ENCODE measurements at regions not wholly inside any gene's neighbourhood (a gene's known extent, or its start where the extent isn't known, plus 50 kb on each side); places are given as distances from the start of the nearest gene placed in this dataset.

DNA sequence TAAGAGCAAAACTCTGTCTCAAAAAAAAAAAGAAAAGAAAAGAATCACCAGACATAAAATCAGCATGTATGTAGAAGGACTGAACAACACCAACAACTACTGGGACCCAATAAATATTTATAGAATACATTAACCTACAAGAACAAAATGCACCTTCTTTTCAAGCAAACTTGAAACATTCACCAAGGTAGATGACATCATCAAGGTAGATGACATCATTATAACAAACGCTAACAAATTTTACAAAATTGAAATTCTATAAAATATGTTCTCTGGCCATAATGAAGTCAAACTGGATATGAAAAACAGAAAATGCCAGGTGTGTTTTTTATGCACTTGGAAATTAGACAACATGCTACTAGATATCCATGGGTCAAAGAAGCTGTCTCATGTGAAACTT is 220.2 kb upstream of the SNX7 start:
- Histone ChIP-seq H3K27ac (no peak overlapping the region), H3K4me3 (no peak overlapping the region), H3K4me1 (replicated peaks in 1 of 2) (no peaks in the 10 kb centered on the region), H3K36me3 (replicated peaks in 1 of 2) (no peaks in the 10 kb centered on the region), H3K9me3 (replicated peaks in 1 of 3) (no peaks in the 10 kb centered on the region), H3K27me3 (no peaks in the 10 kb centered on the region)
- TF ChIP-seq POLR2A (IDR thresholded peaks at IDR 0.05): no peak
- TF ChIP-seq, protein P1, sequence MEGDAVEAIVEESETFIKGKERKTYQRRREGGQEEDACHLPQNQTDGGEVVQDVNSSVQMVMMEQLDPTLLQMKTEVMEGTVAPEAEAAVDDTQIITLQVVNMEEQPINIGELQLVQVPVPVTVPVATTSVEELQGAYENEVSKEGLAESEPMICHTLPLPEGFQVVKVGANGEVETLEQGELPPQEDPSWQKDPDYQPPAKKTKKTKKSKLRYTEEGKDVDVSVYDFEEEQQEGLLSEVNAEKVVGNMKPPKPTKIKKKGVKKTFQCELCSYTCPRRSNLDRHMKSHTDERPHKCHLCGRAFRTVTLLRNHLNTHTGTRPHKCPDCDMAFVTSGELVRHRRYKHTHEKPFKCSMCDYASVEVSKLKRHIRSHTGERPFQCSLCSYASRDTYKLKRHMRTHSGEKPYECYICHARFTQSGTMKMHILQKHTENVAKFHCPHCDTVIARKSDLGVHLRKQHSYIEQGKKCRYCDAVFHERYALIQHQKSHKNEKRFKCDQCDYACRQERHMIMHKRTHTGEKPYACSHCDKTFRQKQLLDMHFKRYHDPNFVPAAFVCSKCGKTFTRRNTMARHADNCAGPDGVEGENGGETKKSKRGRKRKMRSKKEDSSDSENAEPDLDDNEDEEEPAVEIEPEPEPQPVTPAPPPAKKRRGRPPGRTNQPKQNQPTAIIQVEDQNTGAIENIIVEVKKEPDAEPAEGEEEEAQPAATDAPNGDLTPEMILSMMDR (IDR thresholded peaks at IDR 0.05): no peak
- intact Hi-C loops (cut with DNase I): no loop called here
- WGBS, 4 donors: 80 to 97% (median 81%) methylated on average over 1 of the region's 1 CpG
- DNase-seq: no peak

DNA sequence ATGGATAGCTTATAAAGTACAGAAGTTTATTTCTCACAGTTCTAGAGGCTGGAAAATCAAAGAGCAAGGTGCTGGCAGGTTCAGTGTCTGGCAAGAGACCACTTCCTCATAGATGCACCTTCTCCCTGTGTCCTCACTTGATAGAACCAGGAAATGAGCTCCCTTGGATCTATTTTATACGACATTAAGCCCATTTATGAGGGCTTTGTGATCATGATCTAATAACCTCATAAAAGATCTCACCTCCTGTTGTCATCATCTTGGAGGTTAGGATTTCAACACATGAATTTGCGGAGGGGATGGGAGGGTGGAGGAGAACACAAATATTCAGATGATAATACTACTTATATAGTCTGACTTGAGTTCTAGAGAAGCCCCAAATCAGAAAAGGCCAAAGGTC is 222.1 kb upstream of the SNX7 start:
- 70 to 86% (median 80%) methylated on average over 2 of the region's 2 CpGs for WGBS, 4 donors
- intact Hi-C loops (cut with DNase I): no loop called here
- Histone ChIP-seq H3K36me3 (replicated peaks in 1 of 2) (no peaks in the 10 kb centered on the region), H3K27me3 (no peaks in the 10 kb centered on the region), H3K4me3 (no peak overlapping the region), H3K27ac (no peak overlapping the region), H3K4me1 (replicated peaks in 1 of 2) (no peaks in the 10 kb centered on the region), H3K9me3 (replicated peaks in 1 of 3) (no peaks in the 10 kb centered on the region)
- TF ChIP-seq, protein P1 (IDR thresholded peaks at IDR 0.05): no peak
- no peak for TF ChIP-seq POLR2A (IDR thresholded peaks at IDR 0.05)
- no peak for DNase-seq

DNA sequence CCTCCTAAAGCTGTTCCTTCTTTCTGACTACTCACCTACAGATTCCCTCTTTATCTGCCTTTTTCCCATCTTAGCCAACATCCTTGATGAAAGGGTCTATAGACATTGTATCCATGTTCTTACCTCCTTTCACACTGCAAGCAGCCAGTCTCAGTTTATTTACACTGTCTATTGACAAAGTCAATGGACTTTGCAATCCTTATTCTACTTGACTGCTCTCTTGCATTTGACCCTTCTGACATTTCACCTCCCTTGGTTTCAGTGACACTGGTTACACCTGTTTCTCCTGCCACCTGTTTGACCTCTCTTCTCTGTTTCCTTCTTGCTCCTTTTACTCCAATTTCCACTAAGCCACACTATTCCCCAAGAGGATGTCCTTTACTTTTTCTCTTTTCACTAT is 224.0 kb upstream of the SNX7 start:
- Histone ChIP-seq H3K9me3 (replicated peaks in 1 of 3) (no peaks in the 10 kb centered on the region), H3K4me1 (replicated peaks in 1 of 2) (no peaks in the 10 kb centered on the region), H3K36me3 (replicated peaks in 1 of 2) (no peaks in the 10 kb centered on the region), H3K27me3 (no peaks in the 10 kb centered on the region), H3K27ac (no peak overlapping the region), H3K4me3 (no peak overlapping the region)
- no peak for DNase-seq
- TF ChIP-seq POLR2A (IDR thresholded peaks at IDR 0.05): no peak
- TF ChIP-seq, protein P1 (IDR thresholded peaks at IDR 0.05): no peak
- intact Hi-C loops (cut with DNase I): no loop called here

DNA sequence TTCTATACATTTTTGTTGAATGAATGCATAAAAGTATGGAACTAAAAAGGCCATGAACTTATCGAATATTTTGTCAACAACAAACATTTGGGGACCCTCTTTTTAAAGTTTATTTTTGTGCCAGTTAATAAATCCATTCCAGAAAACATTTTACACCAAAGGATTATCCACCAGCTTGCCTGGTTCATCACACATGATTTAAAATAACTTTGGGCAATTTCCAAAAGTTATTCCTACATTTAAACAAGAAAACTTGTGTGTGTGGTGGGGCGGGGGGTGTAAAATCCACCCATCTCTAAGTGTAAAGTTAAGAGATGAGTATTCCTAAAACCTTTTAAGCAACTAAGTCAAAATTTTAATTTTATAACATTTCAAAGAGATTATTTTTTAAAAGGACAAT is 224.5 kb upstream of the SNX7 start:
- Histone ChIP-seq H3K27ac (no peak overlapping the region), H3K9me3 (replicated peaks in 1 of 3) (no peaks in the 10 kb centered on the region), H3K4me1 (replicated peaks in 1 of 2) (no peaks in the 10 kb centered on the region), H3K27me3 (no peaks in the 10 kb centered on the region), H3K4me3 (no peak overlapping the region), H3K36me3 (replicated peaks in 1 of 2) (no peaks in the 10 kb centered on the region)
- WGBS, 4 donors: 57 to 75% (median 65%) methylated on average over 2 of the region's 2 CpGs
- intact Hi-C loops (cut with DNase I): no loop called here
- no peak for DNase-seq
- no peak for TF ChIP-seq POLR2A (IDR thresholded peaks at IDR 0.05)
- TF ChIP-seq, protein P1 (IDR thresholded peaks at IDR 0.05): no peak

Measured in adrenal gland (tissue), 9 donors.